GM12872 (cell line): ENCODE measurements at regions not wholly inside any gene's neighbourhood (a gene's known extent, or its start where the extent isn't known, plus 50 kb on each side); places are given as distances from the start of the nearest gene placed in this dataset.

ENCODE experiments used
- CTCF ChIP-seq: IDR thresholded peaks from 3 replicates; pipeline ENCODE4 v1.5.1; 2011; ENCODE audit warnings: low read depth, mild to moderate bottlenecking, low read length, moderate library complexity; ENCODE audit not compliant: insufficient read depth

GRCh38 chr16:31700530-31701388 is 172.8 kb upstream of the ZNF267 start:
- no peak for TF ChIP-seq CTCF

GRCh38 chr16:31701734-31702133 is 171.9 kb upstream of the ZNF267 start:
- TF ChIP-seq CTCF: no peak

GRCh38 chr16:31702796-31703195 is 170.8 kb upstream of the ZNF267 start:
- no peak for TF ChIP-seq CTCF

- TF ChIP-seq CTCF: no peak
These were observed 170.0 kb upstream of the ZNF267 start for GRCh38 chr16:31703526-31704128.

- TF ChIP-seq CTCF: no peak
These were observed 169.5 kb upstream of the ZNF267 start for GRCh38 chr16:31704138-31704537.

- TF ChIP-seq CTCF: no peak
These were observed 168.2 kb upstream of the ZNF267 start for GRCh38 chr16:31705371-31705770.

- no peak for TF ChIP-seq CTCF
These were observed 167.3 kb upstream of the ZNF267 start for GRCh38 chr16:31706318-31706717.
